WTC11 (cell line): ENCODE measurements at regions not wholly inside any gene's neighbourhood (a gene's known extent, or its start where the extent isn't known, plus 50 kb on each side); places are given as distances from the start of the nearest gene placed in this dataset.

Experiments
- CTCF ChIP-seq: fragments of 200-600 bp; IDR thresholded peaks from 2 replicates; pipeline ENCODE4 v1.8.0; 2022; ENCODE audit warnings: antibody characterized with exemption
- FOXP4 ChIP-seq: sonication (generic); formaldehyde crosslinking; IDR thresholded peaks from 2 replicates; pipeline ENCODE4 v1.8.0; 2022; ENCODE audit warnings: mild to moderate bottlenecking, missing genetic modification reagents
- NR3C1 ChIP-seq: sonication (generic); formaldehyde crosslinking; conservative IDR thresholded peaks from 2 replicates; pipeline ENCODE4 v1.8.1; 2023; ENCODE audit warnings: low read depth, mild to moderate bottlenecking, missing genetic modification reagents

- TF ChIP-seq CTCF: no peak
- no peak for TF ChIP-seq FOXP4
- no peak for TF ChIP-seq NR3C1 (CRISPR knock-in tag)
Observed at GRCh38 chr10:128662520-128662919, 536.3 kb upstream of the MKI67 start.
